ENCODE measurements at regions not wholly inside any gene's neighbourhood (a gene's known extent, or its start where the extent isn't known, plus 50 kb on each side); places are given as distances from the start of the nearest gene placed in this dataset.

DNA sequence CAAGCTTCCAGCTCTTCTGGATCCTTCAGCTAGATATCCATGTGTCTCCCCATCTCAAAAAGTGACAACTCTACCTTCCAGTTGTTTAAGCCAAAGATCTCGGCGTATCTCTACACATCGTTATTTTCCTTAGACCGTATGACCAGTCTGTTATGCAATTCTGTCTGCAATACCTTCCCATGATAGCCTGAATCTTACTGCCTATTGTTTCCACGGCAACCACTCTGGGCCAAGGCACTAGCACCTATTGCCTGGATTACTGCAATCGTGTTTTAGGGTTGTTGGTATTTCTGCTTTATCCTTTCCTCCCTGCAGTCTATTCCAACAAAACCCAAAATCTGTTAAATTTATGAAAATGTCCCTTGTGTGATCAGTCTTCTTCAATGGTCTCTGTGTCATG, 448.4 kb downstream of the MTRR start:
- H3K27ac ChIP-seq (ENCODE audit: insufficient read depth, low read depth, low read length), result no peak overlapping the region
- no peak overlapping the region for H2AFZ ChIP-seq (ENCODE audit: low read depth, low read length)
- no TSS peak for BruUV-seq (replicated peaks)
- intact Hi-C loops (cut with micrococcal nuclease), result no loop called here
- FAIRE-seq (no peak), DNase-seq (ENCODE audit: low read depth, low spot score) (no peak)
- no peaks in the 10 kb centered on the region for H3K79me2 ChIP-seq (ENCODE audit: control insufficient read depth, insufficient read depth, low read length)
- TF ChIP-seq POLR2A (IDR thresholded peaks at IDR 0.05; ENCODE audit: low read depth, low read length) (no peak), MYC (IDR thresholded peaks at IDR 0.05; ENCODE audit: low read depth, low read length) (no peak), JUN (IDR thresholded peaks at IDR 0.05; ENCODE audit: borderline replicate concordance, insufficient read depth, insufficient read length, low read depth) (no peak), EZH2 (IDR thresholded peaks at IDR 0.05; ENCODE audit: borderline replicate concordance, low read depth, low read length, severe bottlenecking) (no peak), POLR2AphosphoS5 (IDR thresholded peaks at IDR 0.05; ENCODE audit: insufficient read depth, low read depth, low read length) (no peak), GATA2 (IDR thresholded peaks at IDR 0.05; ENCODE audit: insufficient read depth, insufficient read length, low read depth, low read length) (no peak), FOS (IDR thresholded peaks at IDR 0.05; ENCODE audit: borderline replicate concordance, insufficient read depth, low read length) (no peak)
- TF ChIP-seq, protein P1, sequence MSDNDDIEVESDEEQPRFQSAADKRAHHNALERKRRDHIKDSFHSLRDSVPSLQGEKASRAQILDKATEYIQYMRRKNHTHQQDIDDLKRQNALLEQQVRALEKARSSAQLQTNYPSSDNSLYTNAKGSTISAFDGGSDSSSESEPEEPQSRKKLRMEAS (IDR thresholded peaks at IDR 0.05; ENCODE audit: insufficient read depth, insufficient read length), result no peak
- TF ChIP-seq, protein P2, sequence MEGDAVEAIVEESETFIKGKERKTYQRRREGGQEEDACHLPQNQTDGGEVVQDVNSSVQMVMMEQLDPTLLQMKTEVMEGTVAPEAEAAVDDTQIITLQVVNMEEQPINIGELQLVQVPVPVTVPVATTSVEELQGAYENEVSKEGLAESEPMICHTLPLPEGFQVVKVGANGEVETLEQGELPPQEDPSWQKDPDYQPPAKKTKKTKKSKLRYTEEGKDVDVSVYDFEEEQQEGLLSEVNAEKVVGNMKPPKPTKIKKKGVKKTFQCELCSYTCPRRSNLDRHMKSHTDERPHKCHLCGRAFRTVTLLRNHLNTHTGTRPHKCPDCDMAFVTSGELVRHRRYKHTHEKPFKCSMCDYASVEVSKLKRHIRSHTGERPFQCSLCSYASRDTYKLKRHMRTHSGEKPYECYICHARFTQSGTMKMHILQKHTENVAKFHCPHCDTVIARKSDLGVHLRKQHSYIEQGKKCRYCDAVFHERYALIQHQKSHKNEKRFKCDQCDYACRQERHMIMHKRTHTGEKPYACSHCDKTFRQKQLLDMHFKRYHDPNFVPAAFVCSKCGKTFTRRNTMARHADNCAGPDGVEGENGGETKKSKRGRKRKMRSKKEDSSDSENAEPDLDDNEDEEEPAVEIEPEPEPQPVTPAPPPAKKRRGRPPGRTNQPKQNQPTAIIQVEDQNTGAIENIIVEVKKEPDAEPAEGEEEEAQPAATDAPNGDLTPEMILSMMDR (IDR thresholded peaks at IDR 0.05; ENCODE audit: extremely low read depth in 1 of 2, insufficient read depth in 1 of 2, low read depth in 1 of 2, low read length in 2 of 2), result no peak
- H3K4me3 ChIP-seq (replicated peaks in 1 of 3; ENCODE audit: insufficient read depth in 1 of 3, low read depth in 1 of 3, low read length in 3 of 3), result no peak overlapping the region
- no peaks in the 10 kb centered on the region for H3K4me1 ChIP-seq (ENCODE audit: control insufficient read depth, extremely low read depth, insufficient read depth, low read length)
- ChIA-PET POLR2A (no interaction called here), CTCF (no interaction called here)
- H4K20me1 ChIP-seq (replicated peaks; ENCODE audit: control insufficient read depth, extremely low read depth, insufficient read depth, low read length), result no peaks in the 10 kb centered on the region
- peaks cover 8% of the 10 kb centered on the region for H3K9me3 ChIP-seq (replicated peaks; ENCODE audit: control insufficient read depth, insufficient read depth, low read length)
- no peak overlapping the region for H3K9ac ChIP-seq (replicated peaks; ENCODE audit: extremely low read depth, insufficient read depth, low read length)
- H3K4me2 ChIP-seq (ENCODE audit: insufficient read depth, low read length), result no peak overlapping the region
- dilution Hi-C loops (cut with MboI; ENCODE audit: extremely low pct_ligation_motif_present, low sequenced_read_pairs), result no loop called here
- H3K27me3 ChIP-seq (ENCODE audit: control insufficient read depth in 2 of 2, insufficient read depth in 2 of 2, low read length in 2 of 2), result no peaks in the 10 kb centered on the region
- H3K9me1 ChIP-seq (replicated peaks; ENCODE audit: control insufficient read depth, extremely low read depth, insufficient read depth, low read length), result no peaks in the 10 kb centered on the region
- no peaks in the 10 kb centered on the region for H3K36me3 ChIP-seq (ENCODE audit: control insufficient read depth in 2 of 2, extremely low read depth in 1 of 2, insufficient read depth in 2 of 2, low read length in 2 of 2)

Data from endothelial cell of umbilical vein (primary cell).